ENCODE measurements at regions not wholly inside any gene's neighbourhood (a gene's known extent, or its start where the extent isn't known, plus 50 kb on each side); places are given as distances from the start of the nearest gene placed in this dataset.

DNA sequence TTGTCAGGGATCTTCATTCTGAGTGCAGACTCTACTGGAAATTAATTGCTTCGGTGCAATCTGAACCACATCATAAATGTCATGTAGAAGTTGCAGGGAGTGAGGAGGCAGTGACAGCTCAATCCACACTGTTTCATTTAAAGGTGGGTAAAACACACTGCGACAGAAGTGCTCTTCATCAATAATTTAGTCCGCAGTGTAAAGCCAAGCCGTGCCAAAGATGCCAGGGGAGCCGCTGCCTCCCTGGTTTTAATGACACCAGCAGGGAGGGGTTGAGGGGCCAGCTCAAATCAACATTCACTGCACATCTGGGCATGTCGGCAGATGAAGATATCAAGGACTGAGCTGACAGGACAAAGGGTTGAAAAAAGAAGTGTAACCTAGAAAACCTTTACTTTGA is 305.7 kb upstream of the VRK2 start:
- TF ChIP-seq, protein P1, sequence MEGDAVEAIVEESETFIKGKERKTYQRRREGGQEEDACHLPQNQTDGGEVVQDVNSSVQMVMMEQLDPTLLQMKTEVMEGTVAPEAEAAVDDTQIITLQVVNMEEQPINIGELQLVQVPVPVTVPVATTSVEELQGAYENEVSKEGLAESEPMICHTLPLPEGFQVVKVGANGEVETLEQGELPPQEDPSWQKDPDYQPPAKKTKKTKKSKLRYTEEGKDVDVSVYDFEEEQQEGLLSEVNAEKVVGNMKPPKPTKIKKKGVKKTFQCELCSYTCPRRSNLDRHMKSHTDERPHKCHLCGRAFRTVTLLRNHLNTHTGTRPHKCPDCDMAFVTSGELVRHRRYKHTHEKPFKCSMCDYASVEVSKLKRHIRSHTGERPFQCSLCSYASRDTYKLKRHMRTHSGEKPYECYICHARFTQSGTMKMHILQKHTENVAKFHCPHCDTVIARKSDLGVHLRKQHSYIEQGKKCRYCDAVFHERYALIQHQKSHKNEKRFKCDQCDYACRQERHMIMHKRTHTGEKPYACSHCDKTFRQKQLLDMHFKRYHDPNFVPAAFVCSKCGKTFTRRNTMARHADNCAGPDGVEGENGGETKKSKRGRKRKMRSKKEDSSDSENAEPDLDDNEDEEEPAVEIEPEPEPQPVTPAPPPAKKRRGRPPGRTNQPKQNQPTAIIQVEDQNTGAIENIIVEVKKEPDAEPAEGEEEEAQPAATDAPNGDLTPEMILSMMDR (conservative IDR thresholded peaks at IDR 0.05; ENCODE audit: low read length), result no peak
- no peak for TF ChIP-seq EZH2phosphoT487 (IDR thresholded peaks at IDR 0.05; ENCODE audit: borderline replicate concordance)
